ENCODE measurements at regions not wholly inside any gene's neighbourhood (a gene's known extent, or its start where the extent isn't known, plus 50 kb on each side); places are given as distances from the start of the nearest gene placed in this dataset.
A peak's percentile ranks its signal among the peaks of the same experiment; 100 is the strongest.

- DNase-seq: no peak
Measured at GRCh38 chr7:35581605-35582210, 113.2 kb downstream of the HERPUD2 start.

- no peak for DNase-seq
Measured at GRCh38 chr7:35576031-35576573, 118.8 kb downstream of the HERPUD2 start.

GRCh38 chr7:35571611-35572240, 123.2 kb downstream of the HERPUD2 start:
- DNase-seq: no peak

GRCh38 chr7:35570937-35571336, 124.0 kb downstream of the HERPUD2 start:
- no peak for DNase-seq

- DNase-seq: no peak
Measured at GRCh38 chr7:35565927-35566326, 129.0 kb downstream of the HERPUD2 start.

GRCh38 chr7:35558841-35559240, 136.1 kb downstream of the HERPUD2 start:
- DNase-seq: no peak

- DNase-seq: no peak
Measured at GRCh38 chr7:35556515-35557471, 138.1 kb downstream of the HERPUD2 start.

GRCh38 chr7:35555934-35556333, 139.0 kb downstream of the HERPUD2 start:
- no peak for DNase-seq

- no peak for DNase-seq
Measured at GRCh38 chr7:35555386-35555785, 139.5 kb downstream of the HERPUD2 start.

- no peak for DNase-seq
Measured at GRCh38 chr7:35553519-35553918, 141.4 kb downstream of the HERPUD2 start.

GRCh38 chr7:35552691-35553090, 142.2 kb downstream of the HERPUD2 start:
- DNase-seq: no peak

- no peak for DNase-seq
Measured at GRCh38 chr7:35551321-35552081, 143.4 kb downstream of the HERPUD2 start.

GRCh38 chr7:35550831-35551230, 144.1 kb downstream of the HERPUD2 start:
- DNase-seq: no peak

- DNase-seq: no peak
Measured at GRCh38 chr7:35549781-35550180, 145.2 kb downstream of the HERPUD2 start.

- no peak for DNase-seq
Measured at GRCh38 chr7:35548291-35548690, 146.6 kb downstream of the HERPUD2 start.

GRCh38 chr7:35546691-35547429, 148.1 kb downstream of the HERPUD2 start:
- DNase-seq: no peak

GRCh38 chr7:35545831-35546230, 149.1 kb downstream of the HERPUD2 start:
- no peak for DNase-seq

GRCh38 chr7:35544028-35544742, 150.8 kb downstream of the HERPUD2 start:
- DNase-seq: no peak

GRCh38 chr7:35537067-35538023, 157.6 kb downstream of the HERPUD2 start:
- peak; percentile 79 to 84 for DNase-seq

- DNase-seq: no peak
Measured at GRCh38 chr7:35536396-35536826, 158.5 kb downstream of the HERPUD2 start.
